NCI-H2227 treated with DMSO at 0.1 percent for 48 hours (cell line): ENCODE measurements at regions not wholly inside any gene's neighbourhood (a gene's known extent, or its start where the extent isn't known, plus 50 kb on each side); places are given as distances from the start of the nearest gene placed in this dataset.
"Not testable (repeated sequence)": the region's sequence is repeated elsewhere in the genome, so short reads cannot be mapped to it uniquely, and the experiment has no call there.

Source experiments
- DNase-seq: peaks from one replicate; lab custom pipeline; 2025; lab: John Stamatoyannopoulos, UW

- no peak for DNase-seq
These were observed 316.6 kb upstream of the NCKAP5 start for GRCh38 chr2:133884739-133885381.

- DNase-seq, result no peak
These were observed 317.6 kb upstream of the NCKAP5 start for GRCh38 chr2:133885847-133886246.

GRCh38 chr2:133886735-133887675 lies 318.7 kb upstream of the NCKAP5 start:
- DNase-seq, result peak; percentile 80

GRCh38 chr2:133887676-133888040 lies 319.4 kb upstream of the NCKAP5 start:
- no peak for DNase-seq

- DNase-seq, result no peak
These were observed 319.8 kb upstream of the NCKAP5 start for GRCh38 chr2:133888107-133888506.

- no peak for DNase-seq
These were observed 320.5 kb upstream of the NCKAP5 start for GRCh38 chr2:133888621-133889219.

GRCh38 chr2:133892352-133892913 lies 324.2 kb upstream of the NCKAP5 start:
- DNase-seq, result no peak

GRCh38 chr2:133894429-133894828 lies 326.2 kb upstream of the NCKAP5 start:
- DNase-seq, result no peak

GRCh38 chr2:133897838-133898237 lies 329.6 kb upstream of the NCKAP5 start:
- DNase-seq, result not testable (repeated sequence)

GRCh38 chr2:133900909-133901308 lies 332.6 kb upstream of the NCKAP5 start:
- DNase-seq, result no peak

GRCh38 chr2:133906396-133906795 lies 338.1 kb upstream of the NCKAP5 start:
- DNase-seq, result no peak

GRCh38 chr2:133906926-133907325 lies 338.7 kb upstream of the NCKAP5 start:
- no peak for DNase-seq

GRCh38 chr2:133908171-133908570 lies 339.9 kb upstream of the NCKAP5 start:
- no peak for DNase-seq

- DNase-seq, result no peak
These were observed 335.7 kb upstream of the MGAT5 start for GRCh38 chr2:133918141-133918540.

- DNase-seq, result no peak
These were observed 334.6 kb upstream of the MGAT5 start for GRCh38 chr2:133919285-133919684.

- no peak for DNase-seq
These were observed 326.0 kb upstream of the MGAT5 start for GRCh38 chr2:133927894-133928293.

GRCh38 chr2:133936096-133936495 lies 317.8 kb upstream of the MGAT5 start:
- no peak for DNase-seq

- DNase-seq, result no peak
These were observed 317.3 kb upstream of the MGAT5 start for GRCh38 chr2:133936601-133937000.

GRCh38 chr2:133937669-133938068 lies 316.2 kb upstream of the MGAT5 start:
- DNase-seq, result no peak

GRCh38 chr2:133940134-133940533 lies 313.7 kb upstream of the MGAT5 start:
- no peak for DNase-seq

- no peak for DNase-seq
These were observed 312.2 kb upstream of the MGAT5 start for GRCh38 chr2:133941666-133942065.

GRCh38 chr2:133942398-133942797 lies 311.5 kb upstream of the MGAT5 start:
- no peak for DNase-seq

- no peak for DNase-seq
These were observed 310.8 kb upstream of the MGAT5 start for GRCh38 chr2:133943108-133943507.
